HEK293T (cell line): ENCODE measurements at regions not wholly inside any gene's neighbourhood (a gene's known extent, or its start where the extent isn't known, plus 50 kb on each side); places are given as distances from the start of the nearest gene placed in this dataset.

ENCODE experiments used
- BHLHE40 ChIP-seq: fragments of 450-650 bp; IDR thresholded peaks from 2 replicates; pipeline ENCODE4 v1.6.1; 2016; ENCODE audit warnings: mild to moderate bottlenecking, moderate library complexity, borderline replicate concordance
- ELF4 ChIP-seq: fragments of 450-650 bp; IDR thresholded peaks from 2 replicates; pipeline ENCODE4 v1.6.1; 2017; ENCODE audit warnings: antibody characterized with exemption
- FOXA1 ChIP-seq: fragments of 450-650 bp; IDR thresholded peaks from 2 replicates; pipeline ENCODE4 v1.6.1; 2016; ENCODE audit warnings: mild to moderate bottlenecking
- FOXK2 ChIP-seq: fragments of 450-650 bp; IDR thresholded peaks from 2 replicates; pipeline ENCODE4 v1.6.1; 2016; ENCODE audit warnings: mild to moderate bottlenecking
- HDGF ChIP-seq: fragments of 450-650 bp; IDR thresholded peaks from 2 replicates; pipeline ENCODE4 v1.6.1; 2017; ENCODE audit warnings: antibody characterized with exemption, borderline replicate concordance
- NFRKB ChIP-seq: fragments of 450-650 bp; IDR thresholded peaks from 2 replicates; pipeline ENCODE4 v1.6.1; 2016; ENCODE audit warnings: mild to moderate bottlenecking, moderate library complexity
- PKNOX1 ChIP-seq: fragments of 450-650 bp; IDR thresholded peaks from 2 replicates; pipeline ENCODE4 v1.6.1; 2016
- SP1 ChIP-seq: fragments of 450-650 bp; IDR thresholded peaks from 2 replicates; pipeline ENCODE4 v1.6.1; 2017
- SUZ12 ChIP-seq: fragments of 450-650 bp; IDR thresholded peaks from 2 replicates; pipeline ENCODE4 v1.6.1; 2016; ENCODE audit warnings: mild to moderate bottlenecking

GRCh38 chr3:115552007-115552406 lies 71.3 kb upstream of the GAP43 start:
- TF ChIP-seq SUZ12 (no peak), SP1 (no peak), FOXA1 (no peak), HDGF (no peak), BHLHE40 (no peak), ELF4 (no peak), FOXK2 (no peak), NFRKB (no peak), PKNOX1 (no peak)
